ENCODE measurements at regions not wholly inside any gene's neighbourhood (a gene's known extent, or its start where the extent isn't known, plus 50 kb on each side); places are given as distances from the start of the nearest gene placed in this dataset.

GRCh38 chr9:110135846-110136245 lies 72.1 kb downstream of the C9orf152 start:
- Histone ChIP-seq H3K9me3 (ENCODE audit: control insufficient read depth, insufficient read depth, low read depth, low read length) (no peaks in the 10 kb centered on the region), H3K4me1 (ENCODE audit: control insufficient read depth, insufficient read depth, low read length) (peaks cover 27% of the 10 kb centered on the region), H3K27me3 (ENCODE audit: control insufficient read depth, insufficient read depth, low read length) (no peaks in the 10 kb centered on the region), H3K36me3 (ENCODE audit: control insufficient read depth, insufficient read depth, low read length) (peaks cover 30% of the 10 kb centered on the region), H3K4me3 (ENCODE audit: low read depth, low read length) (no peak overlapping the region), H3K9ac (ENCODE audit: low read length) (no peak overlapping the region), H3K27ac (ENCODE audit: low read depth, low read length) (no peak overlapping the region)

GRCh38 chr9:110136802-110137201 lies 71.2 kb downstream of the C9orf152 start:
- Histone ChIP-seq H3K36me3 (ENCODE audit: control insufficient read depth, insufficient read depth, low read length) (peaks cover 32% of the 10 kb centered on the region), H3K9ac (ENCODE audit: low read length) (no peak overlapping the region), H3K27ac (ENCODE audit: low read depth, low read length) (no peak overlapping the region), H3K9me3 (ENCODE audit: control insufficient read depth, insufficient read depth, low read depth, low read length) (no peaks in the 10 kb centered on the region), H3K4me1 (ENCODE audit: control insufficient read depth, insufficient read depth, low read length) (peaks cover 18% of the 10 kb centered on the region), H3K4me3 (ENCODE audit: low read depth, low read length) (no peak overlapping the region), H3K27me3 (ENCODE audit: control insufficient read depth, insufficient read depth, low read length) (no peaks in the 10 kb centered on the region)

- no peak overlapping the region for H3K27ac ChIP-seq (ENCODE audit: low read depth, low read length)
- no peaks in the 10 kb centered on the region for H3K9me3 ChIP-seq (ENCODE audit: control insufficient read depth, insufficient read depth, low read depth, low read length)
- H3K4me3 ChIP-seq (ENCODE audit: low read depth, low read length): no peak overlapping the region
- no peaks in the 10 kb centered on the region for H3K4me1 ChIP-seq (ENCODE audit: control insufficient read depth, insufficient read depth, low read length)
- H3K27me3 ChIP-seq (ENCODE audit: control insufficient read depth, insufficient read depth, low read length): no peaks in the 10 kb centered on the region
- peaks cover 32% of the 10 kb centered on the region for H3K36me3 ChIP-seq (ENCODE audit: control insufficient read depth, insufficient read depth, low read length)
- no peak overlapping the region for H3K9ac ChIP-seq (ENCODE audit: low read length)
These were observed 67.7 kb downstream of the C9orf152 start for GRCh38 chr9:110140276-110140675.

GRCh38 chr9:110141227-110141793 lies 66.6 kb downstream of the C9orf152 start:
- Histone ChIP-seq H3K4me1 (ENCODE audit: control insufficient read depth, insufficient read depth, low read length) (no peaks in the 10 kb centered on the region), H3K27ac (ENCODE audit: low read depth, low read length) (no peak overlapping the region), H3K9me3 (ENCODE audit: control insufficient read depth, insufficient read depth, low read depth, low read length) (no peaks in the 10 kb centered on the region), H3K4me3 (ENCODE audit: low read depth, low read length) (no peak overlapping the region), H3K9ac (ENCODE audit: low read length) (no peak overlapping the region), H3K36me3 (ENCODE audit: control insufficient read depth, insufficient read depth, low read length) (peaks cover 28% of the 10 kb centered on the region), H3K27me3 (ENCODE audit: control insufficient read depth, insufficient read depth, low read length) (no peaks in the 10 kb centered on the region)

- H3K4me3 ChIP-seq (ENCODE audit: low read depth, low read length): no peak overlapping the region
- no peak overlapping the region for H3K27ac ChIP-seq (ENCODE audit: low read depth, low read length)
- H3K9ac ChIP-seq (ENCODE audit: low read length): no peak overlapping the region
- no peaks in the 10 kb centered on the region for H3K4me1 ChIP-seq (ENCODE audit: control insufficient read depth, insufficient read depth, low read length)
- H3K36me3 ChIP-seq (ENCODE audit: control insufficient read depth, insufficient read depth, low read length): peaks cover 19% of the 10 kb centered on the region
- H3K9me3 ChIP-seq (ENCODE audit: control insufficient read depth, insufficient read depth, low read depth, low read length): no peaks in the 10 kb centered on the region
- no peaks in the 10 kb centered on the region for H3K27me3 ChIP-seq (ENCODE audit: control insufficient read depth, insufficient read depth, low read length)
These were observed 65.7 kb downstream of the C9orf152 start for GRCh38 chr9:110142253-110142652.

GRCh38 chr9:110142868-110143481 lies 65.0 kb downstream of the C9orf152 start:
- Histone ChIP-seq H3K9me3 (ENCODE audit: control insufficient read depth, insufficient read depth, low read depth, low read length) (no peaks in the 10 kb centered on the region), H3K27ac (ENCODE audit: low read depth, low read length) (no peak overlapping the region), H3K27me3 (ENCODE audit: control insufficient read depth, insufficient read depth, low read length) (no peaks in the 10 kb centered on the region), H3K4me3 (ENCODE audit: low read depth, low read length) (no peak overlapping the region), H3K9ac (ENCODE audit: low read length) (no peak overlapping the region), H3K36me3 (ENCODE audit: control insufficient read depth, insufficient read depth, low read length) (peaks cover 12% of the 10 kb centered on the region), H3K4me1 (ENCODE audit: control insufficient read depth, insufficient read depth, low read length) (no peaks in the 10 kb centered on the region)

GRCh38 chr9:110143485-110143884 lies 64.5 kb downstream of the C9orf152 start:
- no peak overlapping the region for H3K4me3 ChIP-seq (ENCODE audit: low read depth, low read length)
- no peak overlapping the region for H3K9ac ChIP-seq (ENCODE audit: low read length)
- no peaks in the 10 kb centered on the region for H3K9me3 ChIP-seq (ENCODE audit: control insufficient read depth, insufficient read depth, low read depth, low read length)
- H3K27ac ChIP-seq (ENCODE audit: low read depth, low read length): no peak overlapping the region
- peaks cover 10% of the 10 kb centered on the region for H3K36me3 ChIP-seq (ENCODE audit: control insufficient read depth, insufficient read depth, low read length)
- H3K4me1 ChIP-seq (ENCODE audit: control insufficient read depth, insufficient read depth, low read length): no peaks in the 10 kb centered on the region
- no peaks in the 10 kb centered on the region for H3K27me3 ChIP-seq (ENCODE audit: control insufficient read depth, insufficient read depth, low read length)

GRCh38 chr9:110143950-110144545 lies 63.9 kb downstream of the C9orf152 start:
- Histone ChIP-seq H3K27me3 (ENCODE audit: control insufficient read depth, insufficient read depth, low read length) (no peaks in the 10 kb centered on the region), H3K36me3 (ENCODE audit: control insufficient read depth, insufficient read depth, low read length) (peaks cover 6% of the 10 kb centered on the region), H3K9me3 (ENCODE audit: control insufficient read depth, insufficient read depth, low read depth, low read length) (no peaks in the 10 kb centered on the region), H3K9ac (ENCODE audit: low read length) (no peak overlapping the region), H3K4me3 (ENCODE audit: low read depth, low read length) (no peak overlapping the region), H3K27ac (ENCODE audit: low read depth, low read length) (no peak overlapping the region), H3K4me1 (ENCODE audit: control insufficient read depth, insufficient read depth, low read length) (no peaks in the 10 kb centered on the region)

GRCh38 chr9:110146373-110146772 lies 61.6 kb downstream of the C9orf152 start:
- H3K27me3 ChIP-seq (ENCODE audit: control insufficient read depth, insufficient read depth, low read length): no peaks in the 10 kb centered on the region
- H3K4me3 ChIP-seq (ENCODE audit: low read depth, low read length): no peak overlapping the region
- H3K27ac ChIP-seq (ENCODE audit: low read depth, low read length): no peak overlapping the region
- H3K36me3 ChIP-seq (ENCODE audit: control insufficient read depth, insufficient read depth, low read length): peaks cover 6% of the 10 kb centered on the region; the same call in 1 of the 2 replicates
- no peak overlapping the region for H3K9ac ChIP-seq (ENCODE audit: low read length)
- no peaks in the 10 kb centered on the region for H3K4me1 ChIP-seq (ENCODE audit: control insufficient read depth, insufficient read depth, low read length)
- peaks cover 8% of the 10 kb centered on the region; the same call in 1 of the 2 replicates for H3K9me3 ChIP-seq (ENCODE audit: control insufficient read depth, insufficient read depth, low read depth, low read length)

GRCh38 chr9:110148384-110148783 lies 59.6 kb downstream of the C9orf152 start:
- Histone ChIP-seq H3K9ac (ENCODE audit: low read length) (no peak overlapping the region), H3K36me3 (ENCODE audit: control insufficient read depth, insufficient read depth, low read length) (peaks cover 6% of the 10 kb centered on the region; the same call in 1 of the 2 replicates), H3K9me3 (ENCODE audit: control insufficient read depth, insufficient read depth, low read depth, low read length) (peaks cover 8% of the 10 kb centered on the region; the same call in 1 of the 2 replicates), H3K27me3 (ENCODE audit: control insufficient read depth, insufficient read depth, low read length) (no peaks in the 10 kb centered on the region), H3K27ac (ENCODE audit: low read depth, low read length) (no peak overlapping the region), H3K4me1 (ENCODE audit: control insufficient read depth, insufficient read depth, low read length) (no peaks in the 10 kb centered on the region), H3K4me3 (ENCODE audit: low read depth, low read length) (no peak overlapping the region)

GRCh38 chr9:110148891-110149290 lies 59.1 kb downstream of the C9orf152 start:
- H3K9me3 ChIP-seq (ENCODE audit: control insufficient read depth, insufficient read depth, low read depth, low read length): peaks cover 8% of the 10 kb centered on the region; the same call in 1 of the 2 replicates
- no peaks in the 10 kb centered on the region for H3K4me1 ChIP-seq (ENCODE audit: control insufficient read depth, insufficient read depth, low read length)
- no peak overlapping the region for H3K27ac ChIP-seq (ENCODE audit: low read depth, low read length)
- H3K4me3 ChIP-seq (ENCODE audit: low read depth, low read length): no peak overlapping the region
- H3K36me3 ChIP-seq (ENCODE audit: control insufficient read depth, insufficient read depth, low read length): peaks cover 6% of the 10 kb centered on the region; the same call in 1 of the 2 replicates
- no peak overlapping the region for H3K9ac ChIP-seq (ENCODE audit: low read length)
- H3K27me3 ChIP-seq (ENCODE audit: control insufficient read depth, insufficient read depth, low read length): no peaks in the 10 kb centered on the region

Data from HUES6 (cell line).